Naive thymus-derived CD4-positive, alpha-beta T cell (primary cell): ENCODE measurements at regions not wholly inside any gene's neighbourhood (a gene's known extent, or its start where the extent isn't known, plus 50 kb on each side); places are given as distances from the start of the nearest gene placed in this dataset.

Experiments
- ATAC-seq: fragments of 150-1000 bp; cut with Tn5 transposase; 2 replicates; pipeline ENCODE4 v1.10.0; 2021; ENCODE audit warnings: mild to moderate bottlenecking, moderate library complexity
- CTCF ChIA-PET: fragments of 350-600 bp; sonication (Branson Sonifier 250); formaldehyde crosslinking; loops from one replicate; lab custom pipeline; 2021; ENCODE audit warnings: antibody characterized with exemption; lab: Charles Lee
- POLR2A ChIA-PET: fragments of 350-600 bp; sonication (Branson Sonifier 250); formaldehyde crosslinking; loops from one replicate; lab custom pipeline; 2021; ENCODE audit warnings: antibody characterized with exemption, inconsistent platforms; lab: Charles Lee
- DNase-seq, 9 donors: peaks; one replicate each; pipeline versions ENCODE4 v3.0.0 to v3.0.0-alpha.2; 2020 to 2022; ENCODE audit warnings: mixed read lengths in 1 of 9
- H3K27ac ChIP-seq: one replicate; pipeline ENCODE4 v1.7.0; 2013; ENCODE audit warnings: mild to moderate bottlenecking, low read depth, low read length, moderate library complexity
- H3K27me3 ChIP-seq, 2 donors: one replicate each; pipeline ENCODE4 v1.7.0; 2013; ENCODE audit warnings: low read length in 2 of 2, mild to moderate bottlenecking in 2 of 2, moderate library complexity in 2 of 2; ENCODE audit not compliant: control insufficient read depth in 2 of 2, insufficient read depth in 2 of 2
- H3K36me3 ChIP-seq, 3 experiments: 1 replicate in 2 of 3; 2 replicates in 1 of 3; pipeline ENCODE4 v1.7.0; 2013; ENCODE audit warnings: low read length in 3 of 3, mild to moderate bottlenecking in 3 of 3, moderate library complexity in 1 of 3; ENCODE audit not compliant: insufficient read depth in 3 of 3, control insufficient read depth in 2 of 3
- H3K4me1 ChIP-seq, 2 donors: one replicate each; pipeline ENCODE4 v1.7.0; 2013; ENCODE audit warnings: low read length in 2 of 2, mild to moderate bottlenecking in 2 of 2, moderate library complexity in 1 of 2; ENCODE audit not compliant: control insufficient read depth in 2 of 2, insufficient read depth in 2 of 2
- H3K4me3 ChIP-seq: 2 replicates; pipeline ENCODE4 v1.7.0; 2013; ENCODE audit warnings: mild to moderate bottlenecking, low read length
- H3K9me3 ChIP-seq, 3 experiments: 1 replicate in 2 of 3; 2 replicates in 1 of 3; pipeline ENCODE4 v1.7.0; 2013; ENCODE audit warnings: low read length in 3 of 3; ENCODE audit not compliant: control insufficient read depth in 2 of 3
- H3K27ac Mint-ChIP-seq, 9 donors: one replicate each; pipeline ENCODE4 v1.8.0; 2020 to 2022; ENCODE audit warnings: mixed read lengths in 9 of 9, mild to moderate bottlenecking in 8 of 9, moderate library complexity in 5 of 9, inconsistent platforms in 2 of 9
- H3K27me3 Mint-ChIP-seq, 5 donors: one replicate each; pipeline ENCODE4 v1.8.0; 2021 to 2022; ENCODE audit warnings: mixed read lengths in 5 of 5, mild to moderate bottlenecking in 1 of 5
- H3K36me3 Mint-ChIP-seq, 5 donors: one replicate each; pipeline ENCODE4 v1.8.0; 2020 to 2022; ENCODE audit warnings: mixed read lengths in 5 of 5, mild to moderate bottlenecking in 3 of 5, inconsistent platforms in 1 of 5
- H3K4me1 Mint-ChIP-seq, 7 donors: one replicate each; pipeline ENCODE4 v1.8.0; 2020 to 2022; ENCODE audit warnings: mixed read lengths in 7 of 7, mild to moderate bottlenecking in 3 of 7, inconsistent platforms in 1 of 7
- H3K4me3 Mint-ChIP-seq, 10 donors: one replicate each; pipeline ENCODE4 v1.8.0; 2020 to 2022; ENCODE audit warnings: mild to moderate bottlenecking in 10 of 10, mixed read lengths in 10 of 10, moderate library complexity in 6 of 10, inconsistent platforms in 2 of 10
- H3K9me3 Mint-ChIP-seq, 11 donors: one replicate each; pipeline ENCODE4 v1.8.0; 2020 to 2022; ENCODE audit warnings: mixed read lengths in 11 of 11, mild to moderate bottlenecking in 4 of 11, inconsistent platforms in 1 of 11, moderate library complexity in 1 of 11
- intact Hi-C, 2 donors: fragments of 100-400 bp; cut with micrococcal nuclease; formaldehyde crosslinking; loops; one replicate each; pipeline ENCODE4 v1.15.1; 2023

DNA sequence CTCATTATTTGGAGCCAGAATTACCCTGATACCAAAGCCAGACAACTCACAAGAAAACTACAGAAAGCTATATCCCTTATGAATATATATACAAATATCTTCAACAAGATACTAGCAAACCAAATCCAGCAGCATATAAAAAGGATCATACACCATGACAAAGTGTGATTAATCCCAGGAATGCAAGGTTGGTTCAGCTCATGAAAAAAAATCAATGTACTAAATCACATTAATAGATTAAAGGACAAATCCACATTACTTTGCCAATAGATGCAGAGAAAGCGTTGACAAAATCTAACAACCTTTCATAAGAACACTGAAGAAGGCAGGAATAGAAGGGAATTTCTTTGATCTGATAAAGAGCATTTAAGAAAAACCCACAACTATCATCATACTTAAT, 50.4 kb upstream of the TEAD1 start:
- H3K27me3 ChIP-seq = no peaks in the 10 kb centered on the region
- peaks cover 0 to 4% (median 0%) of the 10 kb centered on the region in 7 donors for H3K4me1 Mint-ChIP-seq
- peaks cover 0 to 10% (median 0%) of the 10 kb centered on the region in 3 experiments for H3K9me3 ChIP-seq
- peaks cover 0 to 20% (median 13%) of the 10 kb centered on the region in 5 donors for H3K27me3 Mint-ChIP-seq
- DNase-seq = no peak
- H3K36me3 Mint-ChIP-seq = peaks cover 0 to 5% (median 0%) of the 10 kb centered on the region in 5 donors
- H3K27ac Mint-ChIP-seq = no peak overlapping the region
- CTCF ChIA-PET = no interaction called here
- H3K9me3 Mint-ChIP-seq = peaks cover 2 to 58% (median 18%) of the 10 kb centered on the region in 11 donors
- no peak overlapping the region for H3K4me3 ChIP-seq
- intact Hi-C loops = no loop called here
- POLR2A ChIA-PET = no interaction called here
- no peaks in the 10 kb centered on the region for H3K4me1 ChIP-seq
- H3K27ac ChIP-seq = no peak overlapping the region
- no peak for ATAC-seq
- no peak overlapping the region for H3K4me3 Mint-ChIP-seq
- no peaks in the 10 kb centered on the region for H3K36me3 ChIP-seq
